ENCODE measurements at regions not wholly inside any gene's neighbourhood (a gene's known extent, or its start where the extent isn't known, plus 50 kb on each side); places are given as distances from the start of the nearest gene placed in this dataset.

- TF ChIP-seq CTCF (conservative IDR thresholded peaks at IDR 0.05; ENCODE audit: low read depth, low read length) (no peak), POLR2A (IDR thresholded peaks at IDR 0.05; ENCODE audit: low read depth, low read length) (no peak), USF2 (IDR thresholded peaks at IDR 0.05; ENCODE audit: low read depth, low read length) (no peak), CEBPB (IDR thresholded peaks at IDR 0.05; ENCODE audit: low read depth, low read length) (no peak), SMC3 (IDR thresholded peaks at IDR 0.05; ENCODE audit: low read depth, low read length) (no peak), MAZ (IDR thresholded peaks at IDR 0.05; ENCODE audit: borderline replicate concordance, low read depth, low read length) (no peak), ELK1 (IDR thresholded peaks at IDR 0.05; ENCODE audit: borderline replicate concordance, low read depth, low read length) (no peak), BHLHE40 (IDR thresholded peaks at IDR 0.05; ENCODE audit: low read depth, low read length) (no peak), CHD1 (IDR thresholded peaks at IDR 0.05; ENCODE audit: low read depth, low read length) (no peak), RAD21 (IDR thresholded peaks at IDR 0.05; ENCODE audit: low read length) (no peak), MAFK (IDR thresholded peaks at IDR 0.05; ENCODE audit: low read depth, low read length) (no peak), RFX5 (IDR thresholded peaks at IDR 0.05; ENCODE audit: low read depth, low read length) (no peak), MXI1 (IDR thresholded peaks at IDR 0.05; ENCODE audit: borderline replicate concordance, low read depth, low read length) (no peak), FOS (IDR thresholded peaks at IDR 0.05; ENCODE audit: low read depth, low read length) (no peak)
These were observed 61.0 kb downstream of the RPL37A start for GRCh38 chr2:216559625-216560156.
